WTC11 (cell line): ENCODE measurements at regions not wholly inside any gene's neighbourhood (a gene's known extent, or its start where the extent isn't known, plus 50 kb on each side); places are given as distances from the start of the nearest gene placed in this dataset.

Experiments used
- ATAC-seq: fragments of 200-7000 bp; cut with Tn5 transposase; 2 replicates; pipeline ENCODE4 v1.10.0; 2021; ENCODE audit warnings: mild to moderate bottlenecking, moderate library complexity
- CTCF ChIA-PET: fragments of 300-600 bp; sonication (Branson Sonifier 250); formaldehyde crosslinking; loops from one replicate; lab custom pipeline; 2021; ENCODE audit warnings: antibody characterized with exemption; lab: Charles Lee
- POLR2A ChIA-PET: fragments of 350-600 bp; sonication (Branson Sonifier 250); formaldehyde crosslinking; loops from one replicate; lab custom pipeline; 2021; ENCODE audit warnings: antibody characterized with exemption; lab: Charles Lee
- DNase-seq: peaks from one replicate; pipeline ENCODE4 v3.0.0; 2021; ENCODE audit warnings: low spot score
- H3K27ac Mint-ChIP-seq: 2 replicates; pipeline ENCODE4 v1.8.0; 2021; ENCODE audit warnings: mixed read lengths
- H3K27me3 Mint-ChIP-seq: 2 replicates; pipeline ENCODE4 v1.8.0; 2021; ENCODE audit warnings: low read depth, mild to moderate bottlenecking, moderate library complexity, mixed read lengths
- H3K36me3 Mint-ChIP-seq: 2 replicates; pipeline ENCODE4 v1.8.0; 2021; ENCODE audit warnings: mixed read lengths
- H3K4me1 Mint-ChIP-seq: 2 replicates; pipeline ENCODE4 v1.8.0; 2022; ENCODE audit warnings: mixed read lengths
- H3K4me3 Mint-ChIP-seq: 2 replicates; pipeline ENCODE4 v1.8.0; 2021; ENCODE audit warnings: mild to moderate bottlenecking, moderate library complexity, mixed read lengths
- H3K9me3 Mint-ChIP-seq: 2 replicates; pipeline ENCODE4 v1.8.0; 2021; ENCODE audit warnings: mixed read lengths
- CREB1 ChIP-seq: sonication (generic); formaldehyde crosslinking; IDR thresholded peaks from 2 replicates; pipeline ENCODE4 v1.8.0; 2023; ENCODE audit warnings: mild to moderate bottlenecking, missing genetic modification reagents
- EMX1 ChIP-seq: fragments of 250-450 bp; sonication (Bioruptor Pico); IDR thresholded peaks from 2 replicates; pipeline ENCODE4 v1.8.0; 2021; ENCODE audit warnings: mild to moderate bottlenecking
- GRHL2 ChIP-seq: fragments of 250-450 bp; sonication (Bioruptor Pico); IDR thresholded peaks from 2 replicates; pipeline ENCODE4 v1.8.0; 2022; ENCODE audit warnings: mild to moderate bottlenecking, moderate library complexity; ENCODE audit not compliant: insufficient replicate concordance, severe bottlenecking
- JUN ChIP-seq: sonication (generic); formaldehyde crosslinking; IDR thresholded peaks from 2 replicates; pipeline ENCODE4 v1.8.0; 2023; ENCODE audit warnings: mild to moderate bottlenecking, missing genetic modification reagents
- NFATC4 ChIP-seq: fragments of 250-450 bp; sonication (Bioruptor Pico); IDR thresholded peaks from 2 replicates; pipeline ENCODE4 v1.9.0; 2021; ENCODE audit warnings: mild to moderate bottlenecking
- RORB ChIP-seq: fragments of 250-450 bp; sonication (Bioruptor Pico); IDR thresholded peaks from 2 replicates; pipeline ENCODE4 v1.9.0; 2021; ENCODE audit warnings: mild to moderate bottlenecking
- SOX15 ChIP-seq: fragments of 250-450 bp; sonication (Bioruptor Pico); IDR thresholded peaks from 2 replicates; pipeline ENCODE4 v1.9.0; 2021; ENCODE audit warnings: mild to moderate bottlenecking
- SP1 ChIP-seq: sonication (generic); formaldehyde crosslinking; conservative IDR thresholded peaks from 2 replicates; pipeline ENCODE4 v1.8.1; 2022; ENCODE audit warnings: missing genetic modification reagents
- ZBTB21 ChIP-seq: sonication (generic); formaldehyde crosslinking; IDR thresholded peaks from 2 replicates; pipeline ENCODE4 v1.8.1; 2023; ENCODE audit warnings: mild to moderate bottlenecking, missing genetic modification reagents, borderline replicate concordance
- ZNF219 ChIP-seq: sonication (generic); formaldehyde crosslinking; IDR thresholded peaks from 2 replicates; pipeline ENCODE4 v1.8.0; 2023; ENCODE audit warnings: missing genetic modification reagents, mild to moderate bottlenecking, borderline replicate concordance
- ZNF263 ChIP-seq: sonication (generic); formaldehyde crosslinking; IDR thresholded peaks from 2 replicates; pipeline ENCODE4 v1.8.1; 2022; ENCODE audit warnings: low read depth, mild to moderate bottlenecking, moderate library complexity, missing genetic modification reagents
- ZNF396 ChIP-seq: fragments of 250-450 bp; sonication (Bioruptor Pico); IDR thresholded peaks from 2 replicates; pipeline ENCODE4 v1.8.0; 2021; ENCODE audit warnings: mild to moderate bottlenecking, moderate library complexity, borderline replicate concordance
- TF ChIP-seq, protein P1 (sequence below): fragments of 250-450 bp; sonication (Bioruptor Pico); IDR thresholded peaks from 2 replicates; pipeline ENCODE4 v1.9.0; 2021; ENCODE audit warnings: mild to moderate bottlenecking, borderline replicate concordance
- TF ChIP-seq, protein P2 (sequence below): sonication (generic); formaldehyde crosslinking; IDR thresholded peaks from 2 replicates; pipeline ENCODE4 v1.8.0; 2022; ENCODE audit warnings: mild to moderate bottlenecking, missing genetic modification reagents
- TF ChIP-seq, protein P3 (sequence below): sonication (generic); formaldehyde crosslinking; IDR thresholded peaks from 2 replicates; pipeline ENCODE4 v1.8.0; 2022; ENCODE audit warnings: mild to moderate bottlenecking, missing genetic modification reagents
- TF ChIP-seq, protein P4 (sequence below): fragments of 250-450 bp; sonication (Bioruptor Pico); IDR thresholded peaks from 2 replicates; pipeline ENCODE4 v1.8.0; 2021; ENCODE audit warnings: mild to moderate bottlenecking
- TF ChIP-seq, protein P5 (sequence below): sonication (generic); formaldehyde crosslinking; IDR thresholded peaks from 2 replicates; pipeline ENCODE4 v1.8.1; 2022; ENCODE audit warnings: missing genetic modification reagents, borderline replicate concordance

DNA sequence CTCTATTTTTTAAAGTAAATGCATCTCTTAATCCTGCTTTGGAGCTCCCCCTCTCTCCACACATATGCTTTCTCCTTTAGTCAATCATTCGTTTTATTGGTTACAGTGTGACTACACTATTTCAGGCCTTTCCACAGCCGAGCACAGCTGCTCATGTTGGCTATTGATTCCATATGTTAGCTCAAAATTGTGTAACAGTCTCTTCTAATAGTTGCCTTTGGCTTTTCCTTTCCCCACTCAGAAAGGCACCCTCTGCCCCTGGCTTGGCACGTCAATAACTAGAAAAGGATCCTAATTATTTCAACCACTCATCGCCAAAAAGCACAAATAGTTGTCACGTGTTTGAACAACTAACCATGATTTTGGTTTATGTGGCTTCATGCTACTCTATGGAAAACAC lies 410.3 kb upstream of the SLC35B3 start:
- TF ChIP-seq ZNF396 (no peak), ZNF263 (CRISPR knock-in tag) (no peak), JUN (CRISPR knock-in tag) (no peak), SP1 (CRISPR knock-in tag) (no peak), SOX15 (CRISPR knock-in tag) (no peak), GRHL2 (CRISPR knock-in tag) (no peak), ZBTB21 (CRISPR knock-in tag) (no peak), NFATC4 (CRISPR knock-in tag) (no peak), RORB (CRISPR knock-in tag) (no peak)
- TF ChIP-seq, protein P1, sequence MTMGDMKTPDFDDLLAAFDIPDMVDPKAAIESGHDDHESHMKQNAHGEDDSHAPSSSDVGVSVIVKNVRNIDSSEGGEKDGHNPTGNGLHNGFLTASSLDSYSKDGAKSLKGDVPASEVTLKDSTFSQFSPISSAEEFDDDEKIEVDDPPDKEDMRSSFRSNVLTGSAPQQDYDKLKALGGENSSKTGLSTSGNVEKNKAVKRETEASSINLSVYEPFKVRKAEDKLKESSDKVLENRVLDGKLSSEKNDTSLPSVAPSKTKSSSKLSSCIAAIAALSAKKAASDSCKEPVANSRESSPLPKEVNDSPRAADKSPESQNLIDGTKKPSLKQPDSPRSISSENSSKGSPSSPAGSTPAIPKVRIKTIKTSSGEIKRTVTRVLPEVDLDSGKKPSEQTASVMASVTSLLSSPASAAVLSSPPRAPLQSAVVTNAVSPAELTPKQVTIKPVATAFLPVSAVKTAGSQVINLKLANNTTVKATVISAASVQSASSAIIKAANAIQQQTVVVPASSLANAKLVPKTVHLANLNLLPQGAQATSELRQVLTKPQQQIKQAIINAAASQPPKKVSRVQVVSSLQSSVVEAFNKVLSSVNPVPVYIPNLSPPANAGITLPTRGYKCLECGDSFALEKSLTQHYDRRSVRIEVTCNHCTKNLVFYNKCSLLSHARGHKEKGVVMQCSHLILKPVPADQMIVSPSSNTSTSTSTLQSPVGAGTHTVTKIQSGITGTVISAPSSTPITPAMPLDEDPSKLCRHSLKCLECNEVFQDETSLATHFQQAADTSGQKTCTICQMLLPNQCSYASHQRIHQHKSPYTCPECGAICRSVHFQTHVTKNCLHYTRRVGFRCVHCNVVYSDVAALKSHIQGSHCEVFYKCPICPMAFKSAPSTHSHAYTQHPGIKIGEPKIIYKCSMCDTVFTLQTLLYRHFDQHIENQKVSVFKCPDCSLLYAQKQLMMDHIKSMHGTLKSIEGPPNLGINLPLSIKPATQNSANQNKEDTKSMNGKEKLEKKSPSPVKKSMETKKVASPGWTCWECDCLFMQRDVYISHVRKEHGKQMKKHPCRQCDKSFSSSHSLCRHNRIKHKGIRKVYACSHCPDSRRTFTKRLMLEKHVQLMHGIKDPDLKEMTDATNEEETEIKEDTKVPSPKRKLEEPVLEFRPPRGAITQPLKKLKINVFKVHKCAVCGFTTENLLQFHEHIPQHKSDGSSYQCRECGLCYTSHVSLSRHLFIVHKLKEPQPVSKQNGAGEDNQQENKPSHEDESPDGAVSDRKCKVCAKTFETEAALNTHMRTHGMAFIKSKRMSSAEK (CRISPR knock-in tag): no peak
- TF ChIP-seq, protein P2, sequence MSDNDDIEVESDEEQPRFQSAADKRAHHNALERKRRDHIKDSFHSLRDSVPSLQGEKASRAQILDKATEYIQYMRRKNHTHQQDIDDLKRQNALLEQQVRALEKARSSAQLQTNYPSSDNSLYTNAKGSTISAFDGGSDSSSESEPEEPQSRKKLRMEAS: no peak
- Mint-ChIP-seq H3K9me3 (no peaks in the 10 kb centered on the region), H3K36me3 (no peaks in the 10 kb centered on the region), H3K4me1 (peaks cover 11% of the 10 kb centered on the region), H3K27me3 (no peaks in the 10 kb centered on the region), H3K27ac (no peak overlapping the region), H3K4me3 (no peak overlapping the region)
- no peak for DNase-seq
- ATAC-seq: no peak
- POLR2A ChIA-PET: interaction anchor here (0.7 kb wide), 1 partner anchor 38 kb away, joined by 3 read pairs; no protein-coding TSS in a partner anchor
- CTCF ChIA-PET: no interaction called here

DNA sequence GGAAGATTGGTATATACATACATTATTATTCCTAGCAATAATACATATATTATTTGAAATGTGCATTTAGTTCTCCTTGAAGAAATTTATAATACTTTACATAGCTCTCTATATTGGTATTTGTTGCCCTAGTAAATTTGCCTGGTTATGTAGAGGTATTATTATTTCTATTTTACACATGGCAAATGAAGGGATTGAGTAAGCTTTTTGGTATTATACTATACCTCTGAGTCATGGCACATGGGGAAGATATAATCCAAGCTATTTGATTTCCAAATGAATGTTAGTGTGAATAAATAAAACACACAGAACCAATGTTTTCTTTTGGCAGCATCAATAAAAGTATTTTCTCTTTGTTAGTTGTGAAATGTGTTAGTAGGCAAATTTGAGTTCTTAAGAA lies 409.6 kb upstream of the SLC35B3 start:
- ChIA-PET POLR2A (interaction anchor here (0.7 kb wide), 1 partner anchor 37 kb away, joined by 3 read pairs; no protein-coding TSS in a partner anchor), CTCF (no interaction called here)
- Mint-ChIP-seq H3K9me3 (no peaks in the 10 kb centered on the region), H3K4me1 (peaks cover 11% of the 10 kb centered on the region), H3K27me3 (no peaks in the 10 kb centered on the region), H3K4me3 (no peak overlapping the region), H3K36me3 (no peaks in the 10 kb centered on the region), H3K27ac (no peak overlapping the region)
- no peak for ATAC-seq
- DNase-seq: no peak
- TF ChIP-seq, protein P3, sequence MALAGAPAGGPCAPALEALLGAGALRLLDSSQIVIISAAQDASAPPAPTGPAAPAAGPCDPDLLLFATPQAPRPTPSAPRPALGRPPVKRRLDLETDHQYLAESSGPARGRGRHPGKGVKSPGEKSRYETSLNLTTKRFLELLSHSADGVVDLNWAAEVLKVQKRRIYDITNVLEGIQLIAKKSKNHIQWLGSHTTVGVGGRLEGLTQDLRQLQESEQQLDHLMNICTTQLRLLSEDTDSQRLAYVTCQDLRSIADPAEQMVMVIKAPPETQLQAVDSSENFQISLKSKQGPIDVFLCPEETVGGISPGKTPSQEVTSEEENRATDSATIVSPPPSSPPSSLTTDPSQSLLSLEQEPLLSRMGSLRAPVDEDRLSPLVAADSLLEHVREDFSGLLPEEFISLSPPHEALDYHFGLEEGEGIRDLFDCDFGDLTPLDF (CRISPR knock-in tag): no peak
- TF ChIP-seq JUN (CRISPR knock-in tag) (no peak), ZNF219 (CRISPR knock-in tag) (no peak), ZNF396 (no peak), SP1 (CRISPR knock-in tag) (no peak), EMX1 (CRISPR knock-in tag) (no peak), CREB1 (CRISPR knock-in tag) (no peak)
- TF ChIP-seq, protein P4, sequence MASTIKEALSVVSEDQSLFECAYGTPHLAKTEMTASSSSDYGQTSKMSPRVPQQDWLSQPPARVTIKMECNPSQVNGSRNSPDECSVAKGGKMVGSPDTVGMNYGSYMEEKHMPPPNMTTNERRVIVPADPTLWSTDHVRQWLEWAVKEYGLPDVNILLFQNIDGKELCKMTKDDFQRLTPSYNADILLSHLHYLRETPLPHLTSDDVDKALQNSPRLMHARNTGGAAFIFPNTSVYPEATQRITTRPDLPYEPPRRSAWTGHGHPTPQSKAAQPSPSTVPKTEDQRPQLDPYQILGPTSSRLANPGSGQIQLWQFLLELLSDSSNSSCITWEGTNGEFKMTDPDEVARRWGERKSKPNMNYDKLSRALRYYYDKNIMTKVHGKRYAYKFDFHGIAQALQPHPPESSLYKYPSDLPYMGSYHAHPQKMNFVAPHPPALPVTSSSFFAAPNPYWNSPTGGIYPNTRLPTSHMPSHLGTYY (CRISPR knock-in tag): no peak
- TF ChIP-seq, protein P5, sequence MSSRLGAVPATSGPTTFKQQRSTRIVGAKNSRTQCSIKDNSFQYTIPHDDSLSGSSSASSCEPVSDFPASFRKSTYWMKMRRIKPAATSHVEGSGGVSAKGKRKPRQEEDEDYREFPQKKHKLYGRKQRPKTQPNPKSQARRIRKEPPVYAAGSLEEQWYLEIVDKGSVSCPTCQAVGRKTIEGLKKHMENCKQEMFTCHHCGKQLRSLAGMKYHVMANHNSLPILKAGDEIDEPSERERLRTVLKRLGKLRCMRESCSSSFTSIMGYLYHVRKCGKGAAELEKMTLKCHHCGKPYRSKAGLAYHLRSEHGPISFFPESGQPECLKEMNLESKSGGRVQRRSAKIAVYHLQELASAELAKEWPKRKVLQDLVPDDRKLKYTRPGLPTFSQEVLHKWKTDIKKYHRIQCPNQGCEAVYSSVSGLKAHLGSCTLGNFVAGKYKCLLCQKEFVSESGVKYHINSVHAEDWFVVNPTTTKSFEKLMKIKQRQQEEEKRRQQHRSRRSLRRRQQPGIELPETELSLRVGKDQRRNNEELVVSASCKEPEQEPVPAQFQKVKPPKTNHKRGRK (CRISPR knock-in tag): no peak
